ENCODE measurements at regions not wholly inside any gene's neighbourhood (a gene's known extent, or its start where the extent isn't known, plus 50 kb on each side); places are given as distances from the start of the nearest gene placed in this dataset.

DNA sequence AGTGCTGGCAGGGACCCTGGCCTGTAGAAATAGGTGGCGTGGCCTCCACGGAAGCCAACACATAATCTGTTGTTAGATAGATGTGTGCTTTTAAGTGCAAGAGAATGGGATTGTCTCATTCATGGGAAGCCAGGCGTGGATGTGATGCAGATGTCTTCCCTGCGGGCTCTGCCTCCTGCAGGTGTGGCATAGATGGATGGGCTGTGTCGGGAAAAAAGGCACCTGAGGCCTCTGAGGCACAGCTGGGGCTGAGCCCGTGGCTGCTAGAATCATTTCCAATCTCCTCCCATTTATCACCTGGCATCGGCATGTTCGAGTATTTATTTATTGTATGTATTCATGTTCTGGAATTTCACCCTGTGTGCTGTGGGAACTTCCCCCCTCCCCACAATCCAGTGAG is 353.4 kb upstream of the AJAP1 start:
- TF ChIP-seq, protein P1, sequence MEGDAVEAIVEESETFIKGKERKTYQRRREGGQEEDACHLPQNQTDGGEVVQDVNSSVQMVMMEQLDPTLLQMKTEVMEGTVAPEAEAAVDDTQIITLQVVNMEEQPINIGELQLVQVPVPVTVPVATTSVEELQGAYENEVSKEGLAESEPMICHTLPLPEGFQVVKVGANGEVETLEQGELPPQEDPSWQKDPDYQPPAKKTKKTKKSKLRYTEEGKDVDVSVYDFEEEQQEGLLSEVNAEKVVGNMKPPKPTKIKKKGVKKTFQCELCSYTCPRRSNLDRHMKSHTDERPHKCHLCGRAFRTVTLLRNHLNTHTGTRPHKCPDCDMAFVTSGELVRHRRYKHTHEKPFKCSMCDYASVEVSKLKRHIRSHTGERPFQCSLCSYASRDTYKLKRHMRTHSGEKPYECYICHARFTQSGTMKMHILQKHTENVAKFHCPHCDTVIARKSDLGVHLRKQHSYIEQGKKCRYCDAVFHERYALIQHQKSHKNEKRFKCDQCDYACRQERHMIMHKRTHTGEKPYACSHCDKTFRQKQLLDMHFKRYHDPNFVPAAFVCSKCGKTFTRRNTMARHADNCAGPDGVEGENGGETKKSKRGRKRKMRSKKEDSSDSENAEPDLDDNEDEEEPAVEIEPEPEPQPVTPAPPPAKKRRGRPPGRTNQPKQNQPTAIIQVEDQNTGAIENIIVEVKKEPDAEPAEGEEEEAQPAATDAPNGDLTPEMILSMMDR (IDR thresholded peaks at IDR 0.05): no peak
- TF ChIP-seq POLR2A (IDR thresholded peaks at IDR 0.05): no peak

Measured in thyroid gland (tissue), 4 donors.